H9 (cell line): ENCODE measurements at regions not wholly inside any gene's neighbourhood (a gene's known extent, or its start where the extent isn't known, plus 50 kb on each side); places are given as distances from the start of the nearest gene placed in this dataset.

Experiments used
- DNase-seq: peaks from one replicate; pipeline ENCODE4 v3.0.0-alpha.2; 2017
- H2AFZ ChIP-seq: one replicate; pipeline ENCODE4 v1.6.1; 2013; ENCODE audit warnings: mild to moderate bottlenecking, low read length, control low read depth, moderate library complexity
- H2AK5ac ChIP-seq: 2 replicates; pipeline ENCODE4 v1.6.1; 2013; ENCODE audit warnings: low read length, control low read depth, mixed read lengths; ENCODE audit not compliant: insufficient read length
- H2BK120ac ChIP-seq: one replicate; pipeline ENCODE4 v1.6.1; 2013; ENCODE audit warnings: low read depth, mild to moderate bottlenecking, low read length, control low read depth, inconsistent platforms; ENCODE audit not compliant: poor library complexity, severe bottlenecking
- H2BK12ac ChIP-seq: 2 replicates; pipeline ENCODE4 v1.6.1; 2013; ENCODE audit warnings: low read length, control low read depth, mixed read lengths, low read depth; ENCODE audit not compliant: insufficient read length
- H2BK15ac ChIP-seq: 2 replicates; pipeline ENCODE4 v1.6.1; 2013; ENCODE audit warnings: low read depth, low read length, control low read depth
- H2BK20ac ChIP-seq: one replicate; pipeline ENCODE4 v1.6.1; 2013; ENCODE audit warnings: low read depth, mild to moderate bottlenecking, low read length, control low read depth, inconsistent platforms; ENCODE audit not compliant: poor library complexity, severe bottlenecking
- H2BK5ac ChIP-seq: 2 replicates; pipeline ENCODE4 v1.6.1; 2013; ENCODE audit warnings: low read length, control low read depth, mixed read lengths; ENCODE audit not compliant: insufficient read length
- H3K14ac ChIP-seq: 2 replicates; pipeline ENCODE4 v1.6.1; 2013; ENCODE audit warnings: low read length, control low read depth; ENCODE audit not compliant: insufficient read depth
- H3K18ac ChIP-seq: 2 replicates; pipeline ENCODE4 v1.6.1; 2013; ENCODE audit warnings: low read depth, mild to moderate bottlenecking, mixed read lengths, low read length, control low read depth; ENCODE audit not compliant: insufficient read length
- H3K23ac ChIP-seq: 2 replicates; pipeline ENCODE4 v1.6.1; 2013; ENCODE audit warnings: low read length, control low read depth, mixed read lengths, low read depth; ENCODE audit not compliant: insufficient read length
- H3K23me2 ChIP-seq: 2 replicates; pipeline ENCODE4 v1.6.1; 2013; ENCODE audit warnings: low read depth, mild to moderate bottlenecking, mixed read lengths, low read length, control low read depth; ENCODE audit not compliant: insufficient read length, poor library complexity, severe bottlenecking
- H3K27ac ChIP-seq: 2 replicates; pipeline ENCODE4 v1.5.1; 2013; ENCODE audit warnings: low read length, control low read depth, mixed read lengths, low read depth; ENCODE audit not compliant: insufficient read length
- H3K27me3 ChIP-seq: 2 replicates; pipeline ENCODE4 v1.6.1; 2013; ENCODE audit warnings: low read length, control low read depth, inconsistent platforms; ENCODE audit not compliant: insufficient read depth
- H3K4ac ChIP-seq: 2 replicates; pipeline ENCODE4 v1.6.1; 2013; ENCODE audit warnings: low read depth, mild to moderate bottlenecking, control low read depth, inconsistent platforms, low read length, moderate library complexity
- H3K4me1 ChIP-seq: 2 replicates; pipeline ENCODE4 v1.6.1; 2013; ENCODE audit warnings: low read length, control low read depth, inconsistent platforms; ENCODE audit not compliant: insufficient read depth
- H3K4me2 ChIP-seq: 2 replicates; pipeline ENCODE4 v1.6.1; 2013; ENCODE audit warnings: low read length, control low read depth, mixed read lengths; ENCODE audit not compliant: insufficient read length, insufficient read depth
- H3K56ac ChIP-seq: 2 replicates; pipeline ENCODE4 v1.6.1; 2013; ENCODE audit warnings: low read depth, mild to moderate bottlenecking, mixed read lengths, low read length, control low read depth; ENCODE audit not compliant: insufficient read length
- H3K79me1 ChIP-seq: 2 replicates; pipeline ENCODE4 v1.6.1; 2013; ENCODE audit warnings: low read depth, mild to moderate bottlenecking, moderate library complexity, low read length, control low read depth, inconsistent platforms; ENCODE audit not compliant: insufficient read depth, poor library complexity, severe bottlenecking
- H3K79me2 ChIP-seq: 2 replicates; pipeline ENCODE4 v1.6.1; 2013; ENCODE audit warnings: low read length, control low read depth, inconsistent platforms; ENCODE audit not compliant: insufficient read depth
- H3K9ac ChIP-seq: 2 replicates; pipeline ENCODE4 v1.6.1; 2013; ENCODE audit warnings: low read length, control low read depth, mixed read lengths; ENCODE audit not compliant: insufficient read length; ENCODE audit errors: extremely low read depth
- H3K9me3 ChIP-seq: one replicate; pipeline ENCODE4 v1.6.1; 2013; ENCODE audit warnings: low read depth, low read length, inconsistent platforms; ENCODE audit not compliant: control insufficient read depth
- H3T11ph ChIP-seq: one replicate; pipeline ENCODE4 v1.6.1; 2013; ENCODE audit warnings: mild to moderate bottlenecking, low read length, control low read depth, inconsistent platforms
- H4K20me1 ChIP-seq: one replicate; pipeline ENCODE4 v1.6.1; 2013; ENCODE audit not compliant: control insufficient read depth, insufficient read length, insufficient read depth
- H4K5ac ChIP-seq: 2 replicates; pipeline ENCODE4 v1.6.1; 2013; ENCODE audit warnings: low read depth, mild to moderate bottlenecking, mixed read lengths, low read length, control low read depth; ENCODE audit not compliant: insufficient read length
- H4K8ac ChIP-seq: replicated peaks from 2 replicates; pipeline ENCODE4 v1.6.1; 2013; ENCODE audit warnings: low read length, control low read depth, mixed read lengths, low read depth; ENCODE audit not compliant: insufficient read length
- H4K91ac ChIP-seq: 2 replicates; pipeline ENCODE4 v1.6.1; 2013; ENCODE audit warnings: low read depth, mild to moderate bottlenecking, moderate library complexity, mixed read lengths, low read length, control low read depth; ENCODE audit not compliant: insufficient read length
- H3K27ac Mint-ChIP-seq, 3 experiments: 2 replicates in 2 of 3; 3 replicates in 1 of 3; pipeline ENCODE4 v1.8.0; 2020 to 2021; ENCODE audit warnings: mixed read lengths in 3 of 3, mild to moderate bottlenecking in 1 of 3, moderate library complexity in 1 of 3
- H3K27me3 Mint-ChIP-seq: 2 replicates; pipeline ENCODE4 v1.8.0; 2021; ENCODE audit warnings: low read depth, mild to moderate bottlenecking, moderate library complexity, mixed read lengths
- H3K36me3 Mint-ChIP-seq, 3 experiments: 2 replicates in 2 of 3; 3 replicates in 1 of 3; pipeline ENCODE4 v1.8.0; 2020 to 2021; ENCODE audit warnings: low read depth in 3 of 3, mixed read lengths in 3 of 3; ENCODE audit not compliant: insufficient read depth in 1 of 3
- H3K4me1 Mint-ChIP-seq, 2 experiments: 2 replicates each; pipeline ENCODE4 v1.8.0; 2020; ENCODE audit warnings: mixed read lengths in 2 of 2
- H3K4me3 Mint-ChIP-seq, 2 experiments: 2 replicates in 1 of 2; 3 replicates in 1 of 2; pipeline ENCODE4 v1.8.0; 2020 to 2021; ENCODE audit warnings: mild to moderate bottlenecking in 2 of 2, mixed read lengths in 2 of 2, moderate library complexity in 1 of 2
- H3K9me3 Mint-ChIP-seq, 2 experiments: 2 replicates in 1 of 2; 3 replicates in 1 of 2; pipeline ENCODE4 v1.8.0; 2020; ENCODE audit warnings: mild to moderate bottlenecking in 2 of 2, mixed read lengths in 2 of 2, moderate library complexity in 1 of 2
- WGBS: extraction: QIAGEN DNeasy Blood & Tissue Kit; methylation state at CpG from one replicate; pipeline ENCODE4 v1.1.7; 2013; ENCODE audit warnings: missing lambda C conversion rate, low lambda C conversion rate, mixed read lengths; ENCODE audit not compliant: insufficient read length; ENCODE audit errors: extremely low coverage; 5-methylcytosine and 5-hydroxymethylcytosine counted together
- TF ChIP-seq, protein P1 (sequence below): fragments of 200-600 bp; sonication (generic); conservative IDR thresholded peaks from 3 replicates; pipeline ENCODE4 v1.8.0; 2021; ENCODE audit warnings: antibody characterized with exemption, mild to moderate bottlenecking

DNA sequence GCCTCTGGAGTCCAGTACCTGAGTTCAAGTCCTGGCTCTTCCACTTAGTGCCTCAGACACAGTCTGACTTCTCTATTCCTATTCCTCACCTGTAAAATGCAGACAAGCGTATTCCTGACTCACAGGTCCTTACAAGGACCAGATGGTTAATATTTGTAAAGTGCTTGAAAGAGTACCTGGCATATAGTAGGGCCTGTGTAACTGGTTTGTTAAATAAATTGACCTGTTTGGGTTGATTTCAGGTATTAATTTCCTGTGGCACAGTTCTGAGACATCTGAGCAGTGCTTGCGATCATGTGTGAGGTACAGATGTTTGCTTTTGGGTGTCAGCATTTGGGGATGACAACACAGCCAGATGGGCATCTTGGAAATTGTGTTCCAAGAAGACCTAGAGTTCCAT is 127.5 kb downstream of the APIP start:
- Histone ChIP-seq H3K18ac (no peak overlapping the region), H3K4ac (no peak overlapping the region), H3K23me2 (no peaks in the 10 kb centered on the region), H3K27ac (no peak overlapping the region), H2BK5ac (no peak overlapping the region), H3K56ac (no peak overlapping the region), H2AFZ (no peak overlapping the region), H3K79me1 (no peaks in the 10 kb centered on the region), H3K9me3 (no peaks in the 10 kb centered on the region), H3K27me3 (no peaks in the 10 kb centered on the region), H2AK5ac (no peak overlapping the region), H3K79me2 (no peaks in the 10 kb centered on the region), H4K20me1 (no peaks in the 10 kb centered on the region), H3T11ph (no peak overlapping the region), H4K91ac (no peak overlapping the region), H2BK20ac (no peak overlapping the region), H3K4me2 (no peak overlapping the region), H4K8ac (no peak overlapping the region), H2BK120ac (no peak overlapping the region), H4K5ac (no peak overlapping the region), H3K23ac (no peak overlapping the region), H2BK15ac (no peak overlapping the region), H2BK12ac (no peak overlapping the region), H3K9ac (no peak overlapping the region), H3K14ac (no peak overlapping the region), H3K4me1 (peaks cover 2% of the 10 kb centered on the region; the same call in 1 of the 2 replicates)
- Mint-ChIP-seq H3K4me3 (no peak overlapping the region), H3K9me3 (peaks cover 3 to 5% of the 10 kb centered on the region in 2 experiments; a peak in 4 of 5 replicates), H3K36me3 (peaks cover 5 to 11% (median 8%) of the 10 kb centered on the region in 3 experiments), H3K27me3 (no peaks in the 10 kb centered on the region), H3K27ac (no peak overlapping the region), H3K4me1 (peaks cover 14 to 19% of the 10 kb centered on the region in 2 experiments)
- DNase-seq, result no peak
- TF ChIP-seq, protein P1, sequence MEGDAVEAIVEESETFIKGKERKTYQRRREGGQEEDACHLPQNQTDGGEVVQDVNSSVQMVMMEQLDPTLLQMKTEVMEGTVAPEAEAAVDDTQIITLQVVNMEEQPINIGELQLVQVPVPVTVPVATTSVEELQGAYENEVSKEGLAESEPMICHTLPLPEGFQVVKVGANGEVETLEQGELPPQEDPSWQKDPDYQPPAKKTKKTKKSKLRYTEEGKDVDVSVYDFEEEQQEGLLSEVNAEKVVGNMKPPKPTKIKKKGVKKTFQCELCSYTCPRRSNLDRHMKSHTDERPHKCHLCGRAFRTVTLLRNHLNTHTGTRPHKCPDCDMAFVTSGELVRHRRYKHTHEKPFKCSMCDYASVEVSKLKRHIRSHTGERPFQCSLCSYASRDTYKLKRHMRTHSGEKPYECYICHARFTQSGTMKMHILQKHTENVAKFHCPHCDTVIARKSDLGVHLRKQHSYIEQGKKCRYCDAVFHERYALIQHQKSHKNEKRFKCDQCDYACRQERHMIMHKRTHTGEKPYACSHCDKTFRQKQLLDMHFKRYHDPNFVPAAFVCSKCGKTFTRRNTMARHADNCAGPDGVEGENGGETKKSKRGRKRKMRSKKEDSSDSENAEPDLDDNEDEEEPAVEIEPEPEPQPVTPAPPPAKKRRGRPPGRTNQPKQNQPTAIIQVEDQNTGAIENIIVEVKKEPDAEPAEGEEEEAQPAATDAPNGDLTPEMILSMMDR, result no peak
- WGBS, result no CpG with 5 or more reads among the region's 2 CpGs
